Activated CD4-positive, alpha-beta T cell treated with anti-CD3 and anti-CD28 coated beads, Interleukin-2, amount 50 U/mL, for 24 hours (primary cell): ENCODE measurements at regions not wholly inside any gene's neighbourhood (a gene's known extent, or its start where the extent isn't known, plus 50 kb on each side); places are given as distances from the start of the nearest gene placed in this dataset.
A peak's percentile ranks its signal among the peaks of the same experiment; 100 is the strongest.
"Not testable (repeated sequence)": the region's sequence is repeated elsewhere in the genome, so short reads cannot be mapped to it uniquely, and the experiment has no call there.

Experiments used
- DNase-seq, 2 donors: peaks; one replicate each; pipeline ENCODE4 v3.0.0-alpha.2; 2020; ENCODE audit warnings: low read depth in 1 of 2, low spot score in 1 of 2

DNA sequence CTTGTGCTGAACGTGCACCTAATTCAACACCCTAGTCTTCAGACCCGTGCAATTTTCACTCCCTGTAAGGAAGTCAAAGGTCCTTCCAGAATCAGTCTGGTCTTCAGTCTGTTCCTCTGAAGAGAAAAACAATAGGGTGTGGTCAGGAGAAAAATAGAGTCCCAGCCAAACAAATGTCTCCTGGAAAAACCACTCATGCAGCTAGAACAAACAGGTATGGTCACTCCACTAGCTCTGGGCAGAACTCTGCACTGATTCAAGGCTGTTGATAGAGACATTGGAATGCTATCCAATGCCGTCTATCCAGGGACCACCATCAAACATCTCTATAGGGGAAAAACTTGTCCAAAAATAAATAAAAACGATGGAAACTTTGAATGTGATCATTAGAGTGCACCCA is 81.8 kb upstream of the MAP3K1 start:
- DNase-seq, result no peak

DNA sequence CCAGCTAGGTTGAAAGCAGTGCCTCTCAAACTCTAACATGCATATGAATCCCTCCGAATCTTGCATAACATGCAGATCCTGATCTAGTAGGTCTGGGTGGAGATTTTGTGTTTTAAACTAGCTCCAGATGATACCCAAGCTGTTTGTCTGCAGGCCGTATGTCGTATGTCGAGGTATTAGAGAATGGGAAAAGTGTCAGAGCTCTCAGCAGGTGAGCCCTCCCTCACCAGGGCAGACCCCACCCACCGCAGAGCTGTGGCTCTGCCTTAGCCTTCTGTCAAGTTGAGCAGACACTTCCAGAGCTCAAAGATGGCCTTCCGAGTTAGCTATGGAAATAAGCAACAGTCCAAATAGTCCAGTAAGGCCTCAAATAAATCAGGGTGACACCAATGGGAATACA is 83.2 kb upstream of the MAP3K1 start:
- DNase-seq, result no peak

DNA sequence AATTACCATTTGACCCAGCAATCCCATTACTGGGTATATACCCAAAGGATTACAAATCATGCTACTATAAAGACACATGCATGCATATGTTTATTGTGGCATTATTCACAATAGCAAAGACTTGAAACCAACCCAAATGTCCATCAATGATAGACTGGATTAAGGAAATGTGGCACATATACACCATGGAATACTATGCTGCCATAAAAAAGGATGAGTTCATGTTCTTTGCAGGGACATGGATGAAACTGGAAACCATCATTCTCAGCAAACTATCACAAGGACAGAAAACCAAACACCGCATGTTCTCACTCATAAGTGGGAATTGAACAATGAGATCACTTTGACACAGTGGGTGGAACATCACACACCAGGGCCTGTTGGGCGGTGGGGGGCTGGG is 83.9 kb upstream of the MAP3K1 start:
- DNase-seq, result not testable (repeated sequence)

DNA sequence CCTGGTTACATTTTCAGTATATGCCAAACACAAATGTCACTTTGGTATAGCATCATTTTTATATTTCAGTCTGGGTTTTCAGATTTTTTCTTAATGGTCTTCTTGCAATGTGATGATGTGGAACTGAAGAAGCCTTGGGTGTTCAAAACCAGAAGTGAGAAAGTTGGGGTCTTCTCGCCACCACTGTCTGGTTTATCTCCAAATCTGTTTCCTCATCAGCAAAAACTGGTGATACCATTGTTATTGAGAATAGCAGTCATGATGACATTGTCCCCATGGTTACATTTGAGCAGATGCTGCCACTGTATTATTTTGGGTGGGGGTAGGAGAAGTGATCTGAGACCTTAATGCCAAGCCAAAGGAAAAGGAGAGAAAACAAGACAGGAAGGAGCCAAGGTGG is 85.9 kb upstream of the MAP3K1 start:
- no peak for DNase-seq

DNA sequence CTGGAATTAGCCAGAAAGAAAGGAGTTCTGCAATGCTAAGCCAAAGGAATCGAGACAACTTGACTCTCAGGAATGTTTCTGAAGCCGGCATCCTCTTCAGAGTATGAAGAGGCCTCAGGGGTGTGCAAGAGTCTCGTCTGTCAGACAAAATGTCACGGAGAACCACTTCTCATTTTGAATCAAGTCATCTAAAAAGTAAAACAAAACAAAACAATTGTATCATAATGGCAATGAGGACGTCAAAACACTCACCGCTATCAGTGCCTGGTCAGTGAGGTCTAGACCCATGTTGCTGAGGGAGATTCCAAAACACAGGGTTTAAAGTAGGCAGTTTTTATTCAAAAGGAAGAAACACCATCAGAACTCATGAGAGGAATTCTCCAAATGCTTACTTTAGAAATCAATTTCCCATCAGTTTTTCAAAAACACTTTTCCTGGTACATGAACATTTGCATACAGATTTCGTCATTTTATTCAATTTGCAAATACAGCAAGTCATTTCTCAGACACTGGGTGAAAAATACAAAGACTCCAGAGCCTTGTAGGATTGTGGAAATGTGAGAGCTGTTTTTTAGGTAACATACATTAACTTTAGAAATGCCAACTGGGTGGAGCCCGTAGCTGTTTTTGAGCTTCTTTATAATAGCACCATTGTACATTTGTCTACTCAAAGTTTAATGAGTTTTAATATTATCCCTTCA is 89.5 kb upstream of the MAP3K1 start:
- no peak for DNase-seq

DNA sequence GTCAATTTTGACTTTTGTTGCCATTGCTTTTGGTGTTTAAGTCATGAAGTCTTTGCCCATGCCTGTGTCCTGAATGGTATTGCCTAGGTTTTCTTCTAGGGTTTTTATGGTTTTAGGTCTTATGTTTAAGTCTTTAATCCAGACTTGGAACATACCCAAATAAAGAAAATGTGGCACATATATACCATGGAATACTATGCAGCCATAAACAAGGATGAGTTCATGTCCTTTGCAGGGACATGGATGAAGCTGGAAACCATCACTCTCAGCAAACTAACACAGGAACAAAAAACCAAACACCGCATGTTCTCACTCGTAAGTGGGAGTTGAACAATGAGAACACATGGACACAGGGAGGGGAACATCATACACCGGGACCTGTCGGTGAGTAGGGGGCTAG is 90.5 kb upstream of the MAP3K1 start:
- DNase-seq, result not testable (repeated sequence)

DNA sequence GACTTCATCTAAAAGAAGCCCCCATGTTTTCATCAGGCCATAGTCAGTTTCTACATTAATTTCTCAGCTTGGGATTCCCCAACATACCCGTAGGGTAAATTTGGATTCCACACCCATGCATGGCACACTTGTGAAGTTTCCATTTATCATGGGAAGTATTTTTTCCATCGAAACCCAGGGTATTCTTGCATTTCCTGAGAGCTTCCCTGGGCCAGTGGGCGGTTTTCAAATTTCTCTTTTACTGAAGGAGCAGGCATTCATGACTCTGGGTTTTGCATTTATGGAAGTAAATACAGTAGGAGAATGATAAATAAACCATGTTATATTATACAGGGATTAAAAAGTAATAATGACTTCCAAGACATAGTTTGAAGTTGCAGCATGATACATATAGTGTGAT is 93.0 kb upstream of the MAP3K1 start:
- no peak for DNase-seq

DNA sequence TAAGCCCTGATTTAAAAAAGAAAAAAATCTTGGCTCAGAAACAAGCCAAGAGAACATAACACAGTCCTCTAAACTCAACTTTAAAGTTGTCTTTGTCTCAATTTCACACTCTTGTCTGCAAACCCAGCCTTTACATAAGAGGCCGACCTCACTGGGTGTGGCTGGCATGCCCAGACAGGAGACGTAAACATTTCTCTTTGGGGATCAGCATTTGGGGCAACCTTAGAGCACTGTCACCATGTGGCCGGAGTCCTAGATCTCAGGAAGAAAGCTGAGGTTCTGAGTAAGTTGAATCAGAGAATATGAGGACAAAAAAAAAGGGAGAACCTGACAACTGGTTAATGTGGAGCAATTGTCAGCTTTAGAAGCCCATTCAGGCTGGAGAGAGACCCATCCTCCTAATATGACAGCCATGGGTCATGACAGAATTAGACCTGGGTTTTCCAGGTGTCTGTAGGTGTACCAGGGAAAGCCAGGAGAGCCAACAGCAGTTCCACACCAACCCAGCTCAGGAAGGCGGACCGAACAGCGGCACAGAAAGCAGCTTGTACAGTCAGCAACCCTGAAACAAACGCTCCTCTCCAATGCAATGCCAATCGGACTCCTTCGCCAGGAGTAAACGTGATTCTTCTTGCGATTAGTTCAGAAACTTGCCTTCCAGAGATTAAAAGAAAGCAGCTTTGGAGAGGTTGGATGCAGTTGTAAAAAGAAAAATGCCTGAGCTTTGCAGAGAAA is 97.9 kb upstream of the MAP3K1 start:
- no peak for DNase-seq

DNA sequence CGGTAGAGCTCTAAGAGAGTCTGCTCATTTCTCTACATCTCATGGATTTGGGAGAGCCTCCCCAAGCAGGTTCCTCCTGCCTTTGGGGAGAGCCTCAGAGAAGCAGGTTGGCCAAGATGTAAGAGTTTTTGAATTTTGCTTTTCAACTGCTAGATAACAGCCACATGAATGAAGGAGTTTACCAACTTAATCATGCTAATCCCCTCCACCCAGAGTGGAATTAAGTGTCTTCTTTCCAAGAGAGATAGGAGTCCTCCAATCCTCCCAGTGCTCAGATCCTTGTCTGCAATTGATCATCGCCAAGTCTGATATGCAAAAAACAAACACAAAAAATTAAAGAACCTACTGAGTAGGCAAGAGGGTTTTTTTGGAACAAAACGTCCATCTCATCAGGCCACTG is 99.4 kb upstream of the MAP3K1 start:
- DNase-seq, result no peak

DNA sequence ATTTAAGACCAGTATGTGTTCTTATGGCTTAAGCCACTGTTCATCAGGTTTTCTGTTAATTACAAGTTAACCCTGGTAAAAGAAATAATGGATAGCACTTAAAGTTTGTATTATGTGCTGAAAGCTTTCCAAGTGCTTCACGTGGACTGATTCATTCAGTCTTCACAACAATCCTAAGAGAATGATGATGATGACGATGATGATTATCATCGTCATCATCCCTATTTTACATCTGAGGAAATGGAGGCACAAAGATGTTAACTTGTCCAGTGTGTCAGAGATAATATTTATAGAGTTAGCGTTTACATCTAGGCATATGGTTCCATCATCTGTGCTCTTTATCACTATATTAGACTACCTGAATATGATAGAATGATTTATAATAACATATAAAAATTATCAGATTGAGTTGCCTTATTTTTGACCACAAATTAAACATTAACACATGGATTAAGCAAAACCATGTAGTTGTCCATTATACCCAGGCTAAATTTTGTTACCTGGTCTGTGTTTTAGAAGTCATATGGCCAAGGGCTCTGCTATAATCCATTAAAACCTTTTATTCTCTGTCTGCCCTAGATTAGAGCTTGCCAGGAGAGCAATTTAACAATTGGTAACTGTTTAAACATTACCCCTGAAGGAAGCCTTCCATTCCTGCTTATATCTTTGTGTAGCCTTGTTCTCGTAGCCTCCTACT is 102.3 kb upstream of the MAP3K1 start:
- no peak for DNase-seq

DNA sequence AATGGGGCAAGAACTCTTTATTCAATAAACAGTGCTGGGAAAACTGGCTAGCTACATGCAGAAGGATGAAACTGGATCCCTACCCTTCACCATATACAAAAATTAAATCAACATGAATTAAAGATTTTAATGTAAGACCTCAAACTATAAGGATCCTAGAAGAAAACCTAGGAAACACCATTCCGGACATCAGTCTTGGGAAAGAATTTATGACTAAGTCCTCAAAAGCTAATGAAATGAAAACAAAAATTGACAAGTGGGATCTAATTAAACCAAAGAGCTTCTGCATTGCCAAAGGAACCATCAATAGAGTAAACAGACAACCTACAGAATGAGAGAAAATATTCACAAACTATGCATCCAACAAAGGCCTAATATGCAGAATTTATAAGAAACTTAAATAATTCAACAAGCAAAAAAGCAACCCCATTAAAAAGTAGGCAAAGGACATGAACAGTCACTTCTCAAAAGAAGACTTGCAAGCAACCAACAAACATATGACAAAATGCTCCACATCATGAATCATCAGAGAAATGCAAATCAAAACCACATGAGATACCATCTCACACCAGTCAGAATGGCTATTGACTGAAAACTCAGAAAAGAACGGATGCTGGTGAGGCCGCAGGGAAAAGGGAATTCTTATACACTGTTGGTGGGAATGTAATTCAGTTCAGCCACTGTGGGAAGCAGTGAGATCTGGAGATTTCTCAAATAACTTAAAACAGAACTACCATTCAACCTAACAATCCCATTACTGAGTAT is 104.3 kb upstream of the MAP3K1 start:
- DNase-seq, result no peak

DNA sequence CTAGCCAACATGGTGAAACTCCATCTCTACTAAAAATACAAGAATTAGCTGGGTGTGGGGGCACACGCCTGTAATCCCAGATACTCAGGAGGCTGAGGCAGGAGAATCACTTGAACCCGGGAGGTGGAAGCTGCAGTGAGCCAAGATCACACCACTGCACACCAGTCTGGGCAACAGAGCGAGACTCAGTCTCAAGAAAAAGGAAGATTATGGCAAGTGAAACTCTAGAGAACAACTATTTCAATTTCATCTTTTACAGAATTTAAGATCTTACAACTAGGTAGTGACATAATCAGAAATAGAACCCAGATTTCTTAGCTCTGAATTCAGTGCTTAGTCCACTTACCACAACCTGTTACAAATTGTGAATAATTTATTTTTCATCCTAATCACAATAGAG is 108.8 kb upstream of the MAP3K1 start:
- no peak for DNase-seq

DNA sequence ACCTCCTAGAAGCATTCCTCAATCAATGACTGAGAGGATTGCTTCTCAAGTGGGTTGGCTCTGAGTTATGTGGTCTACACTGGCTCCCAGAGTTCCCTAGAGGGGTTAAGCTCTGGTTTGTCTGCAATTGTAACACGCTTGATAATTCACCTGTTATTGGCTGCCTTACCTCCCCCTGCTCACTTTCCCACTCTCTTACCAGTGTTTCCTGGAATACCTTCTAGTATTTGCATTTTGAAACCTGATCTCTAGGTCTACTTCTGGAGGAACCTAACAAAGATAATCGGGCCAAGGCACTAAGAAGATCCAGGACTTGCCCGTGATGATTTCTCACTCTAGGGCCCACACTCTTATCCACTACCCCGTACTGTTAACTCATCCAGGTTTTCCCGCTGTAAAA is 110.1 kb upstream of the MAP3K1 start:
- DNase-seq, result no peak

DNA sequence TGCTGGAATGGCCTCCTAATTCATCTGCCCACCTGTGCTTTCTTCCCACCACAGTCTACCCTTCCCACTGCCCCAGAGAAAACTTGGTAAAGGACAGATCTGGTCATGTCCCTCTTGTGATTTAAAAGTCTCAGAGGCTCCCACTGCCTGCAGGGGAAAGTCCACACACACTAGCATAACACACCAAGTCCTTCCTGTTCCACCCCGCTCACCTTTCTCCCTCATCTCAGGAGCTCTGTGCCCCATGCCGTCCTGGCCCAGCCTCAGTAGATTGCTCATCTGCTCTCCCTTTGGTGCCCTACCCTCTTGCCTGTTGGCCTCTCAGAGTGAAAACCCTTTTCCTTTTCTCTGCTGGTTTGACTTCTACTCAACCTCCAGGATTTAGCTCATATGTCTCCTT is 111.4 kb upstream of the MAP3K1 start:
- no peak for DNase-seq

DNA sequence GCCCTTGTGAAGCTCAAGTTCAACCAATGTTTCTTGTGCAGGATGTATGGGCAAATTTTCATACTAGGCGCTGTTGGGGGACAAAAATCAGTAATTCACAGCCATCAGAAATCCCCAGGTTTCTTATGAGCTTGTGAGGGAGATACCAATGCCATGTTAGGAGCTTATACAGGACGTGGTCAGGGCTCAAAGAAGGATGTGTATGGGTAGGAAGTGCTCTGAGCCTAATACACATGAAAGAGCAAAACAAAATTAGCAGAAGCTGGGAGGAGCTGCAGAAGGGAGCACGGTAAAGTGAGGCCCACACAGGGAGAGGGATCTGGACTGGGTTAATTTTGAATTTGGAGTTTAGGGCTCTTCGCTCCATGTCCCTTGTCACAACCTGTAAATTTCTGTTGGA is 114.6 kb upstream of the MAP3K1 start:
- no peak for DNase-seq

DNA sequence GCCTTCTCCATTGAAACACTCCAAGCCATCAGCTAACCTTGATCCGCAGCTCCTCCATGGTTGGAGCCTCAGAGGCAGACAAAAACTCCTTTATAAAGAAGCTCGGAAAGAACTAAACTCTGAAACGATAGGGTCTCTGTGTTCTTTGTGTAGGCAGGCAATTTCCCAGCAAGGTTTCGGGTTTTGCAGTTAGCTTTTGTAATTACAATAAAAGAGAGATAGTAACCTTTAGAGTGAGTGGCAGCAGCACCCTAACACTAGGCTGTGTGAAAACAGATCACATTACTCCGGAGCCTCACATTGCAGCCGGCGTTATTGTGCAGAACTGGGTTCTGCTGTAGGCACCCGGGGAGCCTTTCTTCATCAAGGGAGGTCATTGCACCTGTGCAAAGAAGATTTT is 115.8 kb upstream of the MAP3K1 start:
- no peak for DNase-seq

DNA sequence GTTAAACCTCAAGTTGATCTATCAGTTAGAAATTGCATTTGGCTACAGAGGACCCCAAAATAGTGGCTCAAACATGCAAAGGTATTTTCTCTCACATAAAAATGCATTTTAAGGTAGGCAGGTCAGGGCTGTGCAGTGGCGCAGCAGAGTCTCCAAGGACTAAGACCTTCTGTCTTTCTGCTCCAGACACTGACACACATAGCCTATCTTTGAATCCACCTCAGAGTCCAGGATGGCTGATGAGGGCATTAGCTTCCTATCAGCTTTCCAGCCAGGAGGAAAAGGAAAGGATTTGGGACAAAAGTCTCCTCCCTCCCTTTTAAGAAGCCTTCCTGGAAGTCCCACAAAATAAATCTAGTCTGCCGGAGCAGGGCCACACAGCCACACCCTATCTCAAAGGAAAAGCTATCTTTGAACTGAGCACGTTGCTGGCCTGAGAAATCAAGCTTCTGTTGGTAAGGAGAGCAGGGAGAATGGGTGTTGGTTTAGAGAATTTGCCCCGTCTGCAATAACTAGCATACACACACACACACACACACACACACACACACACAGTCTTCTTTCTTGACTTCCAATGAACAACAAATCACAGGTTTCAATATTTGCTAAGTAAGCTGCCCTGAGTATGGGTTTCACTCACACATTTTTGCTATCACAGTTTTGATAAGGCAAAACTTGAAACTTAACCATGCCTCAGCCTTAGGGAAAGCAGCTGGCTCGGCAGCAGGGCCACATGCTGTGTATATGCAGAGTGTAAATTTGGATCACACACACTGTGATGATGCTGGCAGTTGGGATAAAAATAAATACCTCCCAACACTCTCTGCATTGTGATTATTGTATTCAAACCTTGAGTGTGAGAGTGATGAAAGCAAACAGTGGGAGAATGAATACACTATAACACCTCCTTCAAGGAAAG is 116.6 kb upstream of the MAP3K1 start:
- DNase-seq, result no peak

DNA sequence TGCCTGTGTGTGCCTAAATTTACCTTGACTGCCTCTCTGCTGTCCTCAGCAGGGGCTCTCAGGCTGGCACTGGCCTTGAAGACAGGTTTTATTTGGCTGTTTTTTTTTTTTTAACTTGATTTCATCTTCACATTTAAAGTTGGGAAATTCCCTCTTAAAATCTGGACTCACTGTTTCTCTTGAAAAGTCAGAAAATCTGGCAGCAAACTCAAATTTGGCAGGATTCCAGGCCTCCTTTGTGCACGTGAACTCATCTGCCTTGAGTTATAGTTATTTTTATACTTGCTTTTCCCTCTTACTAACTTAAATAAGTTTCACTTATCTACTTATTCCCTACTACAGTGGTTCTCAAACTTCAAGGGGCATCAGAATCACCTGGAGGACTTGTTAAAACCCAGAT is 118.4 kb upstream of the MAP3K1 start:
- DNase-seq, result peak in 1 of 2 donors; percentile 17

DNA sequence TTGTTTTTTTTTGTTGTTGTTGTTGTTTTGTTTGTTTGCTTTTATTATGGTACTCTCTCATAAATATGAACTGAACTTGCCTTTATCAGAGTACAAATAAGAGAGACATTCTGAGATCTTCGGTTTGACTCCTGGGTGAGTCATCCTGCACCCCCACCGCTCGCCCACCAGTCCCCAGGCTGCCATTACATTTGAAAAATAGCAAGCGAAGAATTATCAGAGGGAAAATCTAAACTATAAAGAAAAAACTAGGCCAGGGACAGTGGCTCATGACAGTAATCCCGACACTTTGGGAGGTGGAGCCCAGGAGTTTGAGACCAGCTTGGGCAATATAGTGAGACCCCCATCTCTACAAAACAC is 122.1 kb upstream of the MAP3K1 start:
- peak in 1 of 2 donors; percentile 32 for DNase-seq

DNA sequence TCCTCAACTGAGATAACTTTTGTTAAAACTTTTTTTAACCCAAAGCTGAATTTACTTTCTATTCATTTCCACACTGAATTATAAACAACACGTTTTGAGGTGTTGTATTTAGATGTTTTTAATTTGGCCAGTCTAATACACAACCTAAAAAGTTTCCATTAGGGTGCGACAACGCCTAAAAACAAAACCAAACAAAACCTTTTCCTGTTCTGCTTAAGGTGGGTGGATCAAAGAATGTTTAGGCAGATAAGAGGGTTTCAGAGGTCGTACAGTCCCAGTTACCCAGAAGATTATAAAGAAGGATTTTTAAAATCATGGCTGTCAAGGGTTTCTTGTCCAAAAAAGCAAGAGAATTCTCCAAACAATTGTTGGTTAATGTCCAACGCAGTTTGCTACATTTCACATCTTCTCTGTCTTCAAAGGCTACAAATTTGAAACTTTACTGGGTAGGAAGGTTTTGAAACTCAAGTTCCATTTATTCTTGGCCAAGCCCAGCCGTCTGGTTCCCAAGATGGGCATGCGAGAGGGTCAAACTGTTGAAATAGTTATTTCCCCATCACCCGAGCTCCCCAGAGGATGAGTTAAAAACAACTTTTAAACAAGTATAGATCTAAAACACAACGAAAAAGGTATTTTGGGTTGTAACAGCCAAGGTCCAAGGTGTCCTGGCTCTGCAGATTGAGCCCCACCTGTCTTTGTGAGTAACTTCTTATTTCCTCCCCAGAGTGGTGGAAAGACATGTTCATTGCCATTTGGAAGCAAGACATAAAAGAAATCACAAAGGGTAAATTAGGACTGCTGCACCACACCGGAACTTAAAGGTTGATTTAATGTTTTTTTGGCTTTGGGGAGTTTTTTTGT is 122.8 kb upstream of the MAP3K1 start:
- DNase-seq, result no peak
